ENCODE measurements at regions not wholly inside any gene's neighbourhood (a gene's known extent, or its start where the extent isn't known, plus 50 kb on each side); places are given as distances from the start of the nearest gene placed in this dataset.
A peak's percentile ranks its signal among the peaks of the same experiment; 100 is the strongest.

DNA sequence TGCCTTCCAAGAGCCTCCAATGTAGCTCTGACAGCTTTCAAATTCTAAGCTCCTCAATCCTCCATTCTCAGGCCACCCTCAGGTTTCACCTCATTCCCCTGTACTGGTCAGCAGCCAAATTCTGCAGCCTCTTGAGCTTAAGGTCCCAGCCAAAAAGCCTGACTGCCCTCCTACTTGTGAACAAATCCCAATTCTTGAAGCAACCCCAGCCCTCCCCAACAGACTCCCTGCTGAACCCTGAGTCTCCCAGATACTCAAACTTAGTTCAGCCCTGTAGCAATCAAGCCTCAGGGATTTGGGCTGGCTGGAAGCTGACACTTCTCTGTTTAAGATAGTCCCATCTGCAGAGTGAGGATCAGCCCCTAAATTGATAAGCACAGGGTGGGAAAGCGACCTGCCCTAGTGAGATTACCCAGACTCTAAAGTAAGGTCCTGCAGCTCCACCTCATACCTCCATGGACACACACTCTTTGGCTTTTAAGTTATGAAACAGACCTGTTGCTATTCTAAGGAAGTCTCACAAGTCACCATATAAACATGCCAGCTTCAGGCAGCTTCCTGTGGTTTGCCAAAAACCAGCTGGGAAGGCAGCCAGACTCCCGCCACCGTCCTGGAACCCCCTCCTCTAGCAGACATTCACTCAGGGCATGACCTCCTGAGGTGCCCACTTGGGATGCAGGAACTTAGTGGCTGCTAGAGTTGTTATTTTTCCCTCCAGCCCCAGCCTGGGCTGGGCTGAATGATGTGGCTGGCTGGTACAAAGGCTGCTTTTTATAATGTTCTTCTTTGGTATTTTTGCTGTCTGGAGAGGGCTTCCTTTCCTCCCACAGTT lies 82.5 kb upstream of the PICALM start:
- intact Hi-C loops (cut with DNase I), result no loop called here
- no peak for DNase-seq
- H3K27ac ChIP-seq, result peak overlapping the region; percentile 67

DNA sequence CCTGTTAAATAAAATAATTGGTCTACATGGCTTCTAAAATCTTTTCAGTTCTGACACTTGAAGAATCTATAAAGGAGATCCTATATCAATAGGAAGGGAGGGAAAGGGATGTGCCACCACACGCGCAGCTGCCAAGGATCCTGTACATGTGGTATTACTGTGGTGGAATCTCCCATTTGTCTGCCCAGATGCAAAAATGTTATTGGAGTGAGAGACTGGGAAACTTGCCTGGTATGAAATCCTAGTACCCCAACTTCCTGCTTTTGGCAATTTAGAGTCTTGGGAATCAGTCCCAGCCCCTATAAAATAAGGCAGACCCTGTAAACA lies 81.9 kb upstream of the PICALM start:
- no peak overlapping the region for H3K4me3 ChIP-seq
- no peaks in the 10 kb centered on the region for H3K9me3 ChIP-seq
- intact Hi-C loops (cut with DNase I), result no loop called here
- H3K4me1 ChIP-seq, result peaks cover 28% of the 10 kb centered on the region
- no peak for DNase-seq
- H3K27ac ChIP-seq, result no peak overlapping the region
- H3K36me3 ChIP-seq, result no peaks in the 10 kb centered on the region
- H3K27me3 ChIP-seq, result no peaks in the 10 kb centered on the region
- no peak for ATAC-seq
- TF ChIP-seq, protein P1, sequence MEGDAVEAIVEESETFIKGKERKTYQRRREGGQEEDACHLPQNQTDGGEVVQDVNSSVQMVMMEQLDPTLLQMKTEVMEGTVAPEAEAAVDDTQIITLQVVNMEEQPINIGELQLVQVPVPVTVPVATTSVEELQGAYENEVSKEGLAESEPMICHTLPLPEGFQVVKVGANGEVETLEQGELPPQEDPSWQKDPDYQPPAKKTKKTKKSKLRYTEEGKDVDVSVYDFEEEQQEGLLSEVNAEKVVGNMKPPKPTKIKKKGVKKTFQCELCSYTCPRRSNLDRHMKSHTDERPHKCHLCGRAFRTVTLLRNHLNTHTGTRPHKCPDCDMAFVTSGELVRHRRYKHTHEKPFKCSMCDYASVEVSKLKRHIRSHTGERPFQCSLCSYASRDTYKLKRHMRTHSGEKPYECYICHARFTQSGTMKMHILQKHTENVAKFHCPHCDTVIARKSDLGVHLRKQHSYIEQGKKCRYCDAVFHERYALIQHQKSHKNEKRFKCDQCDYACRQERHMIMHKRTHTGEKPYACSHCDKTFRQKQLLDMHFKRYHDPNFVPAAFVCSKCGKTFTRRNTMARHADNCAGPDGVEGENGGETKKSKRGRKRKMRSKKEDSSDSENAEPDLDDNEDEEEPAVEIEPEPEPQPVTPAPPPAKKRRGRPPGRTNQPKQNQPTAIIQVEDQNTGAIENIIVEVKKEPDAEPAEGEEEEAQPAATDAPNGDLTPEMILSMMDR (IDR thresholded peaks at IDR 0.05), result no peak

More for the DNA sequence above, 82.5 kb upstream of the PICALM start:
- no peak overlapping the region for H3K4me3 ChIP-seq
- peak; percentile 79 for ATAC-seq
- TF ChIP-seq, protein P1 (IDR thresholded peaks at IDR 0.05), result no peak
- no peaks in the 10 kb centered on the region for H3K36me3 ChIP-seq
- H3K4me1 ChIP-seq, result peaks cover 28% of the 10 kb centered on the region
- no peaks in the 10 kb centered on the region for H3K27me3 ChIP-seq
- H3K9me3 ChIP-seq, result no peaks in the 10 kb centered on the region

DNA sequence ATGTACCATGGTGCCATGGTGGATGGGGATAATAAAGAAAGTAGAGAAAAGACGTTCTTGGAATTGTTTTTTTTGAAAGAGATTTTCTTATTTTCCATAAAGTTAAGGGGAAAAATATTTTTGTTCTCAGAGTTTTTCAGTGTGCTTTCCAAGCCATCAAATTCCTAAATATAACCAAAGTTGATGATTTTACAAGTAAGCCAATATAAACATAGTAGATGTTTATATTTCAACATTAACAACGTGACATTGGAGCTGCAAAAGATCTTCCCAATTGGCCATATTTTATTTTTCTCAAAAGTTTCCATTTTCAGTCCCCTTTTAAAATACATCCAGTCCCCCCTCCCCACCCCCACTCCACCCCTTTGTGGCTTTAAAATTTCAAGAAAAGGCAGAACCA lies 80.9 kb upstream of the PICALM start:
- H3K9me3 ChIP-seq, result no peaks in the 10 kb centered on the region
- H3K4me3 ChIP-seq, result no peak overlapping the region
- no peaks in the 10 kb centered on the region for H3K27me3 ChIP-seq
- TF ChIP-seq, protein P1 (IDR thresholded peaks at IDR 0.05), result no peak
- ATAC-seq (no peak), DNase-seq (no peak)
- no peak overlapping the region for H3K27ac ChIP-seq
- H3K4me1 ChIP-seq, result peaks cover 32% of the 10 kb centered on the region
- no peaks in the 10 kb centered on the region for H3K36me3 ChIP-seq
- intact Hi-C loops (cut with DNase I), result no loop called here

DNA sequence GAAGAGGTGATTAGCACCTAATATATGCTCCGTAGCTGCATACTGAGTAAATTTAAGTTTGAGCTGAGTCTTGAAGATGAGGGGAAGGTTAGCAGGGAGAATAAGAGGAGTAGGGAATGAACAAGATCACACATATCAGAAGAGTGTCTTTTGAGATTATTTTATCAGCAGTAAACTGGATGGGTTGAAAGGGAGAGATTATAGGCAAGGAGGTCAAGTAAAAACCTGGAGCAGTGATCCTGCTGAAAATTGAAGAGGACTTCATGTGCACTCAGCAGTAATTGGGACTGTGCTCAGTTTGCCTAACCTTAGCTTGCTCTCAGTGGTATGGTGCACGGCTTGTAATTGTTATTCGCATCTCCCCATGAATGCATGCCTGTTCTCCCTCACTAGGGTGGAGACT lies 79.5 kb upstream of the PICALM start:
- intact Hi-C loops (cut with DNase I), result no loop called here
- no peak overlapping the region for H3K4me3 ChIP-seq
- H3K4me1 ChIP-seq, result peaks cover 41% of the 10 kb centered on the region
- H3K27me3 ChIP-seq, result no peaks in the 10 kb centered on the region
- DNase-seq (no peak), ATAC-seq (no peak)
- H3K27ac ChIP-seq, result no peak overlapping the region
- H3K9me3 ChIP-seq, result no peaks in the 10 kb centered on the region
- TF ChIP-seq, protein P1 (IDR thresholded peaks at IDR 0.05), result no peak
- no peaks in the 10 kb centered on the region for H3K36me3 ChIP-seq

DNA sequence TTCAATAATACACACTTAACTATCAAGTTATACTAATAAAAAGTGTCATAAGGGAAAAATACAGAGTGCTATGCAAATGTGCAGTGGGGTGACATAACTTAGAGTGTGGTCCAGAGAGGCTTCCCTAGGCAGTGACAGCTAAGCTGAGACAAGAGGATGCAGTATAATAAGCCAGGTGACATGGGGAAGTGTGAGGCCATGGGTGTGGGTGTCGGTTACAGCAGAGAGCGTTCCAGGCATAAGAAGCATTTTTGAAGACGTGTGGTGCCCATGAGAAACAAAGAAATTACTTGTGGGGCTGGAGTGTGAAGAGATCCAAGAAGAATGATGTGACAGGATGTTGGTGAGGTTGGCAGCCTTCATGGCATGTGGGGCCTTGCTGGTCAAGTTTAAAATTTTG lies 78.1 kb upstream of the PICALM start:
- ATAC-seq (no peak), DNase-seq (no peak)
- H3K4me1 ChIP-seq, result peaks cover 32% of the 10 kb centered on the region
- H3K27me3 ChIP-seq, result no peaks in the 10 kb centered on the region
- no peaks in the 10 kb centered on the region for H3K9me3 ChIP-seq
- H3K27ac ChIP-seq, result no peak overlapping the region
- TF ChIP-seq, protein P1 (IDR thresholded peaks at IDR 0.05), result no peak
- intact Hi-C loops (cut with DNase I), result no loop called here
- no peak overlapping the region for H3K4me3 ChIP-seq
- H3K36me3 ChIP-seq, result no peaks in the 10 kb centered on the region

All from upper lobe of right lung (tissue), 1 donor.